ENCODE measurements at regions not wholly inside any gene's neighbourhood (a gene's known extent, or its start where the extent isn't known, plus 50 kb on each side); places are given as distances from the start of the nearest gene placed in this dataset.

DNA sequence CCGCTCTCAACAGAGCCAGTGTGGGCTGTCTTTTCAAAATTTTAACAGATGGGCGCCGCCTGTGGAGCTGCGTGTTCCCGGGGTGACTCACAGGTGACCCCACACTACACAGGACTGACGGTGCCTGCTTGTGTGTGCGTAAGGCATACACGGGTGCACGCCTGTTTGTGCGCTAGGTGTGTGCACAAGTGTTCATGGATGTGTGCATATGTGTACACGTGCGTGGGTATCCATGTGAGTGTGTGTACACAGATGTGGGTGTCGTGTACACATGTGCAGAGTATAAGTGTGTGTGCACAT is 92.7 kb upstream of the SOX1 start:
- TF ChIP-seq GATA2 (IDR thresholded peaks at IDR 0.05; ENCODE audit: low read depth, low read length) (no peak), GATA3 (IDR thresholded peaks at IDR 0.05; ENCODE audit: low read depth, low read length) (no peak)

All from SH-SY5Y (cell line).